WERI-Rb-1 (cell line): ENCODE measurements at regions not wholly inside any gene's neighbourhood (a gene's known extent, or its start where the extent isn't known, plus 50 kb on each side); places are given as distances from the start of the nearest gene placed in this dataset.

Experiments
- DNase-seq: peaks from one replicate; pipeline ENCODE4 v3.0.0-alpha.2; 2020
- H3K27ac ChIP-seq: fragments of 250-450 bp; sonication (Bioruptor Pico); 2 replicates; pipeline ENCODE4 v1.5.1; 2020; ENCODE audit warnings: mild to moderate bottlenecking, moderate library complexity
- H3K27me3 ChIP-seq: fragments of 250-450 bp; sonication (Bioruptor Pico); 2 replicates; pipeline ENCODE4 v1.5.1; 2021; ENCODE audit warnings: mild to moderate bottlenecking, low read depth, moderate library complexity; ENCODE audit not compliant: insufficient read depth, severe bottlenecking
- H3K36me3 ChIP-seq: fragments of 250-450 bp; sonication (Bioruptor Pico); 2 replicates; pipeline ENCODE4 v1.5.1; 2020; ENCODE audit warnings: mild to moderate bottlenecking, moderate library complexity
- H3K4me3 ChIP-seq: 2 replicates; pipeline ENCODE4 v1.5.1; 2011; ENCODE audit warnings: low read depth, mild to moderate bottlenecking, control low read depth, low read length
- H3K9me3 ChIP-seq: fragments of 250-450 bp; sonication (Bioruptor Pico); 2 replicates; pipeline ENCODE4 v1.5.1; 2021; ENCODE audit warnings: mild to moderate bottlenecking, moderate library complexity; ENCODE audit not compliant: severe bottlenecking
- CTCF ChIP-seq: IDR thresholded peaks from 2 replicates; pipeline ENCODE4 v1.5.1; 2011; ENCODE audit warnings: low read depth, mild to moderate bottlenecking, control low read depth, inconsistent platforms, low read length

DNA sequence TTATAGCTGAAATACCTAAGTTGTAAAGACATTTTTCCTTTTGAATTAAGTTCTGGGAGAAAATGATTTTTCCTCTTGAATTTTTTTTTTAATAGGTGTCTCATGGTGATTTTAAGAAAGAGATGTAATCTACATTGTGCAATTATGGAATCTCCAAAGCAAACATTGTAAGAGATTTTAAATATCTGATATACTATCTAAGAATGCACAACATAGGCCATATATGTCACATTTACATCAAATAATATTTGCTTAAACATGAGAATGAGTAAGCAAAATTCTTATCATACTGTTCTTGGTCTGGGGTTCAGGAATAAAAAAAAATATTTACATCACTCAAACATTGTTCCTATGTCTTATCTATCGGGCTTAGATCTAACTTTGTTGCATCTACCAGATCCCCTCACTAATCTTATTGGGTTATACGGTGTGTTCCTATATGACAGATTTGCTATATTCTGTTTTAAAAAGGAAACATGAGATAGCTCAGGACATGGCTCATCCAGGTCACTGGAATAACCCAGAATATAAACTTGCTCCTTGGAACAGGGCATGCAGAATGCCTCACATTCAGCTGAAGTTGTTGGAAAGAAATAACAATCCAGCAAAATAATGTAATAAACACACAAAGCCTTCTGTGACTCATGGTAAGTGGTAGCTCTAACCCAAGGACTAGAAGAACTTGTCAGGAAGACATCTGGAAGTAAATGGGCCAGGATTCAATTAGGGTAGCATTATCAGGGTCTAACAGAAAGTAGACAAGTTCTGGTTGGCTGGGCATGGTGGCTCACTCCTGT is 794.7 kb downstream of the IPMK start:
- Histone ChIP-seq H3K27ac (no peak overlapping the region), H3K4me3 (no peak overlapping the region), H3K27me3 (peaks cover 7% of the 10 kb centered on the region), H3K36me3 (no peaks in the 10 kb centered on the region), H3K9me3 (no peaks in the 10 kb centered on the region)
- DNase-seq, result no peak
- TF ChIP-seq CTCF, result no peak

DNA sequence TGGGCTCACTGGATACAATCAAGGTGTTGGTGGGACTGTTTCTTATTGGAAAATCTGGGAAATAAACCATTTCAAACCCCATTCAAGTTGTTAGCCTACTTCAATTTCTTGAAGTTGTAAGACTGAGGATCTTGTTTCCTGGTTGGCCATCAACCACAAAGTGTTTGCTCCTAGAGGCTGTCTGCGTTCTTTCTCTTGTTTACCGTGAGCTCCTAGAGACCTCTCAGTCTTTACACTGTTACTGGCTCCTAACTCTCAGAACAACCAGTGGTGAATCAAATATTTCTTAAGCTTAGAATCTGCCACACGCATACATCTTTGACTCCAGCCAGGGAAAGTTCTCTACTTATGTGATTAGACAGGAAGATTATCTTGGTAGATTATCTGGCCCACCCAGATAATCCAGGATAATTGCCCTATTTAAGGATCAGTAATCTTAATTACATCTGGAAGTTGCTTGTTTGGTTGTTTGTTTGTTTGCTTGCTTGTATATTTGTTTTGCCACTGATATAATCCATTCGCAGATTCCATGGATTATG is 798.7 kb downstream of the IPMK start:
- Histone ChIP-seq H3K27me3 (peaks cover 34% of the 10 kb centered on the region), H3K27ac (no peak overlapping the region), H3K4me3 (no peak overlapping the region), H3K9me3 (no peaks in the 10 kb centered on the region), H3K36me3 (no peaks in the 10 kb centered on the region)
- no peak for TF ChIP-seq CTCF
- DNase-seq, result no peak

- TF ChIP-seq CTCF, result no peak
- DNase-seq, result no peak
- H3K36me3 ChIP-seq, result no peaks in the 10 kb centered on the region
- H3K27me3 ChIP-seq, result peaks cover 36% of the 10 kb centered on the region
- H3K9me3 ChIP-seq, result no peaks in the 10 kb centered on the region
- H3K4me3 ChIP-seq, result no peak overlapping the region
- no peak overlapping the region for H3K27ac ChIP-seq
These were observed 802.5 kb downstream of the IPMK start for GRCh38 chr10:57465155-57465554.

DNA sequence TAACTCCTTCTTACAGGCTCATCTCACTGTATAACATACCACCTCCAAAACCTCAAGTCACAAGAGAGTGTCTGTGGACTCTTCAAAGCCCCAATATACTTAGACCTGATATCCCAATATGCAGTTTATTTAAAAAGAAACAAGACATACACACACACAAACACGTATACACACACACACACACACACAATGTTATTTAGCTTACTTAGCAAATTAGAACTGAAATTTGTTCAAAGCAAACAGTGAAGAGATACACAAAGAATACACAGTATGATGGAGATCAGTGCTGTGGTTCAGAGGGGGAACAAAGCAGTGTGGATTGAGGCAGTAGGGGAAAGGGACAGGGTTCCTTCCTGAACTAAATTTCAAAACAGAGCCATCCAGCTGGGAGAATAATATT is 807.2 kb downstream of the IPMK start:
- no peaks in the 10 kb centered on the region for H3K36me3 ChIP-seq
- H3K27me3 ChIP-seq, result peaks cover 13% of the 10 kb centered on the region
- no peak overlapping the region for H3K4me3 ChIP-seq
- no peaks in the 10 kb centered on the region for H3K9me3 ChIP-seq
- H3K27ac ChIP-seq, result no peak overlapping the region
- no peak for TF ChIP-seq CTCF
- no peak for DNase-seq

GRCh38 chr10:57457972-57458512 is 809.7 kb downstream of the IPMK start:
- peaks cover 8% of the 10 kb centered on the region for H3K27me3 ChIP-seq
- no peaks in the 10 kb centered on the region for H3K36me3 ChIP-seq
- no peak overlapping the region for H3K27ac ChIP-seq
- DNase-seq, result no peak
- no peak for TF ChIP-seq CTCF
- H3K4me3 ChIP-seq, result no peak overlapping the region
- no peaks in the 10 kb centered on the region for H3K9me3 ChIP-seq
